ENCODE measurements at regions not wholly inside any gene's neighbourhood (a gene's known extent, or its start where the extent isn't known, plus 50 kb on each side); places are given as distances from the start of the nearest gene placed in this dataset.

- TF ChIP-seq, protein P1, sequence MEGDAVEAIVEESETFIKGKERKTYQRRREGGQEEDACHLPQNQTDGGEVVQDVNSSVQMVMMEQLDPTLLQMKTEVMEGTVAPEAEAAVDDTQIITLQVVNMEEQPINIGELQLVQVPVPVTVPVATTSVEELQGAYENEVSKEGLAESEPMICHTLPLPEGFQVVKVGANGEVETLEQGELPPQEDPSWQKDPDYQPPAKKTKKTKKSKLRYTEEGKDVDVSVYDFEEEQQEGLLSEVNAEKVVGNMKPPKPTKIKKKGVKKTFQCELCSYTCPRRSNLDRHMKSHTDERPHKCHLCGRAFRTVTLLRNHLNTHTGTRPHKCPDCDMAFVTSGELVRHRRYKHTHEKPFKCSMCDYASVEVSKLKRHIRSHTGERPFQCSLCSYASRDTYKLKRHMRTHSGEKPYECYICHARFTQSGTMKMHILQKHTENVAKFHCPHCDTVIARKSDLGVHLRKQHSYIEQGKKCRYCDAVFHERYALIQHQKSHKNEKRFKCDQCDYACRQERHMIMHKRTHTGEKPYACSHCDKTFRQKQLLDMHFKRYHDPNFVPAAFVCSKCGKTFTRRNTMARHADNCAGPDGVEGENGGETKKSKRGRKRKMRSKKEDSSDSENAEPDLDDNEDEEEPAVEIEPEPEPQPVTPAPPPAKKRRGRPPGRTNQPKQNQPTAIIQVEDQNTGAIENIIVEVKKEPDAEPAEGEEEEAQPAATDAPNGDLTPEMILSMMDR (conservative IDR thresholded peaks at IDR 0.05; ENCODE audit: low read length), result no peak
- TF ChIP-seq EZH2phosphoT487 (IDR thresholded peaks at IDR 0.05; ENCODE audit: borderline replicate concordance, low read depth, low read length), result no peak
Measured at GRCh38 chr9:23451802-23452418, 374.1 kb downstream of the ELAVL2 start.

Data from OCI-LY7 (cell line).